HepG2 (cell line): ENCODE measurements at regions not wholly inside any gene's neighbourhood (a gene's known extent, or its start where the extent isn't known, plus 50 kb on each side); places are given as distances from the start of the nearest gene placed in this dataset.

Experiments
- ATAC-seq: fragments of 200-7000 bp; cut with Tn5 transposase; 3 replicates; pipeline ENCODE4 v1.9.1; 2020; ENCODE audit warnings: mild to moderate bottlenecking, moderate library complexity
- BruUV-seq: library from RNA; stranded (reverse); fragments of 400-500 nt; replicated peaks from 2 replicates; lab custom pipeline; 2021; lab: Mats Ljungman, UMichigan
- CTCF ChIA-PET: fragments of 300-600 bp; formaldehyde crosslinking; extraction: SDS; loops from one replicate; lab custom pipeline; 2021; ENCODE audit warnings: low total read pairs, inconsistent platforms, low intra/inter-chr PET ratio; lab: Yijun Ruan, JAX
- POLR2A ChIA-PET: fragments of 350-600 bp; sonication (Branson Sonifier 250); formaldehyde crosslinking; loops from one replicate; lab custom pipeline; 2020; ENCODE audit warnings: antibody characterized with exemption, inconsistent platforms; lab: Yijun Ruan, JAX
- DNase-seq: peaks from one replicate; pipeline ENCODE4 v3.0.0-alpha.2; 2015; ENCODE audit warnings: low spot score
- FAIRE-seq: peaks from 3 replicates; lab custom pipeline; 2011; peaks lifted over from hg19 to GRCh38; lab: Jason Lieb, UNC
- H2AFZ ChIP-seq: one replicate; pipeline ENCODE4 v1.6.1; 2011; ENCODE audit warnings: low read length, inconsistent platforms
- H3K27ac ChIP-seq: fragments of 300-600 bp; 3 replicates; pipeline ENCODE4 v1.8.0; 2011; ENCODE audit warnings: mixed run types, mild to moderate bottlenecking, mixed read lengths, low read length, inconsistent platforms; ENCODE audit not compliant: insufficient read depth; ENCODE audit errors: extremely low read length
- H3K27me3 ChIP-seq, 2 experiments: fragments of 200-600 bp in 1 of 2; 2 replicates in 1 of 2; 3 replicates in 1 of 2; pipeline versions ENCODE4 v1.6.0 to v1.8.0; 2011; ENCODE audit warnings: low read length in 2 of 2, mild to moderate bottlenecking in 2 of 2, moderate library complexity in 2 of 2, inconsistent platforms in 1 of 2; ENCODE audit not compliant: insufficient read depth in 2 of 2, control insufficient read depth in 1 of 2
- H3K36me3 ChIP-seq, 2 experiments: fragments of 200-600 bp in 1 of 2; replicated peaks in 1 of 2; 2 replicates in 1 of 2; 3 replicates in 1 of 2; pipeline versions ENCODE4 v1.5.1 to v1.8.0; 2011; ENCODE audit warnings: low read length in 2 of 2, inconsistent platforms in 1 of 2; ENCODE audit not compliant: insufficient read depth in 2 of 2, control insufficient read depth in 1 of 2
- H3K4me1 ChIP-seq: 2 replicates; pipeline ENCODE4 v1.5.1; 2012; ENCODE audit warnings: low read length, inconsistent platforms; ENCODE audit not compliant: insufficient read depth
- H3K4me2 ChIP-seq: 2 replicates; pipeline ENCODE4 v1.6.0; 2011; ENCODE audit warnings: low read depth, low read length, inconsistent platforms
- H3K4me3 ChIP-seq, 3 experiments: fragments of 200-600 bp in 1 of 3; sonication (generic), shearing (Covaris generic) in 1 of 3; replicated peaks in 1 of 3; 2 replicates each; pipeline ENCODE4 v1.5.1; 2011 to 2016; ENCODE audit warnings: low read length in 3 of 3, inconsistent platforms in 2 of 3, low read depth in 2 of 3, mild to moderate bottlenecking in 2 of 3, control low read depth in 1 of 3, mixed read lengths in 1 of 3; ENCODE audit not compliant: insufficient read depth in 1 of 3
- H3K79me2 ChIP-seq: one replicate; pipeline ENCODE4 v1.6.1; 2011; ENCODE audit warnings: low read length, inconsistent platforms; ENCODE audit not compliant: insufficient read depth
- H3K9ac ChIP-seq: 2 replicates; pipeline ENCODE4 v1.6.0; 2011; ENCODE audit warnings: mild to moderate bottlenecking, low read depth, low read length, inconsistent platforms; ENCODE audit not compliant: insufficient read depth
- H3K9me3 ChIP-seq: 2 replicates; pipeline ENCODE4 v1.5.1; 2012; ENCODE audit warnings: mild to moderate bottlenecking, low read length
- H4K20me1 ChIP-seq: 2 replicates; pipeline ENCODE4 v1.6.0; 2011; ENCODE audit warnings: inconsistent platforms, mild to moderate bottlenecking, low read length, moderate library complexity; ENCODE audit not compliant: insufficient read depth
- AHR ChIP-seq: IDR thresholded peaks from 2 replicates; pipeline ENCODE4 v1.6.1; 2018; ENCODE audit warnings: missing genetic modification reagents, missing compliant biosample characterization
- CHCHD3 ChIP-seq: sonication (generic); formaldehyde crosslinking; IDR thresholded peaks from 2 replicates; pipeline ENCODE4 v1.8.0; 2022; ENCODE audit warnings: mild to moderate bottlenecking, missing genetic modification reagents, moderate library complexity
- IKZF4 ChIP-seq: sonication (generic); formaldehyde crosslinking; IDR thresholded peaks from 2 replicates; pipeline ENCODE4 v1.5.1; 2020; ENCODE audit warnings: borderline replicate concordance, mild to moderate bottlenecking, low read depth, missing genetic modification reagents; ENCODE audit errors: not compliant biosample characterization
- RFX1 ChIP-seq: fragments of 450-650 bp; IDR thresholded peaks from 2 replicates; pipeline ENCODE4 v1.6.1; 2017
- ZNF331 ChIP-seq: sonication (generic); formaldehyde crosslinking; IDR thresholded peaks from 2 replicates; pipeline ENCODE4 v1.4.0; 2020; ENCODE audit warnings: missing genetic modification reagents
- ZNF761 ChIP-seq: sonication (generic); formaldehyde crosslinking; conservative IDR thresholded peaks from 2 replicates; pipeline ENCODE4 v1.4.0; 2020; ENCODE audit warnings: mild to moderate bottlenecking, missing genetic modification reagents
- whole genome bisulfite sequencing: methylation state at CpG from one replicate; pipeline ENCODE4 v1.1.6; 2017; ENCODE audit warnings: low lambda C conversion rate; 5-methylcytosine and 5-hydroxymethylcytosine counted together
- in situ Hi-C: cut with HindIII; loops from 2 replicates; pipeline ENCODE4 v1.10.0; 2017; ENCODE audit warnings: low pct_unique_long_range_greater_than_20kb; ENCODE audit not compliant: extremely low pct_ligation_motif_present
- intact Hi-C: fragments of 100-400 bp; cut with micrococcal nuclease; formaldehyde crosslinking; loops from one replicate; pipeline ENCODE4 v1.10.0; 2022; ENCODE audit not compliant: unreplicated experiment
- TF ChIP-seq, protein P1 (sequence below): sonication (generic); formaldehyde crosslinking; IDR thresholded peaks from 2 replicates; pipeline ENCODE4 v1.8.0; 2022; ENCODE audit warnings: missing genetic modification reagents, mild to moderate bottlenecking, inconsistent platforms, borderline replicate concordance
- TF ChIP-seq, protein P2 (sequence below): IDR thresholded peaks from 2 replicates; pipeline ENCODE4 v1.6.1; 2016; ENCODE audit warnings: low read depth

DNA sequence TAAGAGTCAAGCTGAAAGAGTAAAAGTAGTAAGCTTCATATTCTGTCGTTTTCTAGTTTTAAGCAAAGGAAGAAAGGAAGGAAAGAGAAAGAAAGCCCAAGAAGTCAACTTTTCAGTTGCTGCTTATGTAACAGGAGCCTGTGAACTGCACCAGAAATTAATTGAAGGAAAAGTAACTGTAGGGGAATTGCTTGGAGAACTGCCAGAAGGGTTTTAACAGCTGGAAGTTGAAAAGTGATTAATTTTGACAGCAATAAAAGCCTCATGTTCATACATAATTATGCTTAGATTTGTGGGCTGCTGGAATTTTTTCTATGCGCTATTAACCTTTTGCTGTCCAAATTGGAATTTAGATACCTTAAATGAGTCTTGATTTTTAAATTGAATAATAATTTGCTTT is 255.7 kb downstream of the ENC1 start:
- in situ Hi-C loops = no loop called here
- FAIRE-seq (no peak), ATAC-seq (no peak), DNase-seq (no peak)
- no peak overlapping the region for H3K9ac ChIP-seq
- intact Hi-C loops = no loop called here
- H3K9me3 ChIP-seq = no peaks in the 10 kb centered on the region
- no peak overlapping the region for H3K27ac ChIP-seq
- no peak overlapping the region for H2AFZ ChIP-seq
- no peak overlapping the region for H3K4me3 ChIP-seq
- H4K20me1 ChIP-seq = no peaks in the 10 kb centered on the region
- peaks cover 24% of the 10 kb centered on the region for H3K4me1 ChIP-seq
- no peak overlapping the region for H3K4me2 ChIP-seq
- POLR2A ChIA-PET = interaction anchor here (1.0 kb wide), 1 partner anchor 256 kb away, joined by 3 read pairs; the partner anchor contains the start of gene ENC1
- no peaks in the 10 kb centered on the region for H3K36me3 ChIP-seq
- no TSS peak for BruUV-seq
- H3K79me2 ChIP-seq = no peaks in the 10 kb centered on the region
- H3K27me3 ChIP-seq = no peaks in the 10 kb centered on the region
- no peak for TF ChIP-seq IKZF4 (CRISPR knock-in tag)
- no peak for TF ChIP-seq ZNF331
- no peak for TF ChIP-seq RFX1
- TF ChIP-seq, protein P1, sequence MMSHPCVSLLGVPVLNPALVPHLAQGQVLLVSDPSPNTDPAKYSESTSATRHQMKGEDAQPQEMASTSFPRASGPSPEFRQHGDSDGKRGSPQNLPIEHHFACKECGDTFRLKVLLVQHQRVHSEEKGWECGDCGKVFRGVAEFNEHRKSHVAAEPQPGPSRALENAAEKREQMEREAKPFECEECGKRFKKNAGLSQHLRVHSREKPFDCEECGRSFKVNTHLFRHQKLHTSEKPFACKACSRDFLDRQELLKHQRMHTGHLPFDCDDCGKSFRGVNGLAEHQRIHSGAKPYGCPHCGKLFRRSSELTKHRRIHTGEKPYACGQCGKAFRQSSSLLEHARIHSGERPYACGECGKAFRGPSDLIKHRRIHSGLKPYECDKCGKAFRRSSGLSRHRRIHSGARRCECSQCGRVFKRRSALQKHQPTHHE (CRISPR knock-in tag) = no peak
- TF ChIP-seq, protein P2, sequence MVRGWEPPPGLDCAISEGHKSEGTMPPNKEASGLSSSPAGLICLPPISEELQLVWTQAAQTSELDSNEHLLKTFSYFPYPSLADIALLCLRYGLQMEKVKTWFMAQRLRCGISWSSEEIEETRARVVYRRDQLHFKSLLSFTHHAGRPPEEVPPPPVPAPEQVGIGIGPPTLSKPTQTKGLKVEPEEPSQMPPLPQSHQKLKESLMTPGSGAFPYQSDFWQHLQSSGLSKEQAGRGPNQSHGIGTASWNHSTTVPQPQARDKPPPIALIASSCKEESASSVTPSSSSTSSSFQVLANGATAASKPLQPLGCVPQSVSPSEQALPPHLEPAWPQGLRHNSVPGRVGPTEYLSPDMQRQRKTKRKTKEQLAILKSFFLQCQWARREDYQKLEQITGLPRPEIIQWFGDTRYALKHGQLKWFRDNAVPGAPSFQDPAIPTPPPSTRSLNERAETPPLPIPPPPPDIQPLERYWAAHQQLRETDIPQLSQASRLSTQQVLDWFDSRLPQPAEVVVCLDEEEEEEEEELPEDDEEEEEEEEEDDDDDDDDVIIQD (CRISPR knock-in tag) = no peak
- 46% methylated on average over 2 of the region's 2 CpGs for WGBS
- CTCF ChIA-PET = no interaction called here

GRCh38 chr5:74382987-74383593 is 257.4 kb downstream of the ENC1 start:
- Histone ChIP-seq H3K4me2 (no peak overlapping the region), H3K4me3 (no peak overlapping the region), H3K9me3 (no peaks in the 10 kb centered on the region), H3K9ac (no peak overlapping the region), H3K4me1 (peaks cover 37% of the 10 kb centered on the region), H2AFZ (no peak overlapping the region), H3K27me3 (no peaks in the 10 kb centered on the region), H3K27ac (no peak overlapping the region), H3K79me2 (no peaks in the 10 kb centered on the region), H3K36me3 (no peaks in the 10 kb centered on the region), H4K20me1 (no peaks in the 10 kb centered on the region)
- POLR2A ChIA-PET = no interaction called here
- BruUV-seq = no TSS peak
- no peak for TF ChIP-seq CHCHD3
- no peak for TF ChIP-seq AHR (CRISPR knock-in tag)
- TF ChIP-seq ZNF761 (CRISPR knock-in tag) = no peak
- CTCF ChIA-PET = no interaction called here
- intact Hi-C loops = no loop called here
- in situ Hi-C loops = no loop called here
- 31% methylated on average over 4 of the region's 4 CpGs for WGBS
- FAIRE-seq = no peak
- DNase-seq = no peak
- ATAC-seq = no peak
